ENCODE measurements at regions not wholly inside any gene's neighbourhood (a gene's known extent, or its start where the extent isn't known, plus 50 kb on each side); places are given as distances from the start of the nearest gene placed in this dataset.
"Not testable (repeated sequence)": the region's sequence is repeated elsewhere in the genome, so short reads cannot be mapped to it uniquely, and the experiment has no call there.

- Mint-ChIP-seq H3K9me3 (peaks cover 3% of the 10 kb centered on the region), H3K27me3 (peaks cover 15% of the 10 kb centered on the region), H3K27ac (no peak overlapping the region), H3K4me1 (no peaks in the 10 kb centered on the region), H3K36me3 (no peaks in the 10 kb centered on the region), H3K4me3 (no peak overlapping the region)
- DNase-seq (ENCODE audit: low spot score in 2 of 2) (no peak), ATAC-seq (ENCODE audit: low read depth) (no peak)
Measured at GRCh38 chr15:68495221-68495950, 63.4 kb upstream of the ITGA11 start.

GRCh38 chr15:68495981-68496705 lies 64.2 kb upstream of the ITGA11 start:
- DNase-seq (ENCODE audit: low spot score in 2 of 2): no peak
- H3K9me3 Mint-ChIP-seq: no peaks in the 10 kb centered on the region
- H3K27ac Mint-ChIP-seq: no peak overlapping the region
- H3K4me3 Mint-ChIP-seq: no peak overlapping the region
- no peaks in the 10 kb centered on the region for H3K36me3 Mint-ChIP-seq
- peaks cover 9% of the 10 kb centered on the region for H3K27me3 Mint-ChIP-seq
- no peaks in the 10 kb centered on the region for H3K4me1 Mint-ChIP-seq
- ATAC-seq (ENCODE audit: low read depth): no peak

GRCh38 chr15:68496751-68497150 lies 64.8 kb upstream of the ITGA11 start:
- not testable (repeated sequence) for H3K36me3 Mint-ChIP-seq; DNase-seq (ENCODE audit: low spot score in 2 of 2); ATAC-seq (ENCODE audit: low read depth); H3K4me3 Mint-ChIP-seq; H3K27ac Mint-ChIP-seq; H3K9me3 Mint-ChIP-seq; H3K4me1 Mint-ChIP-seq
- peaks cover 12% of the 10 kb centered on the region for H3K27me3 Mint-ChIP-seq

GRCh38 chr15:68497206-68497910 lies 65.4 kb upstream of the ITGA11 start:
- no peak overlapping the region for H3K4me3 Mint-ChIP-seq
- H3K9me3 Mint-ChIP-seq: no peaks in the 10 kb centered on the region
- no peaks in the 10 kb centered on the region for H3K4me1 Mint-ChIP-seq
- H3K27ac Mint-ChIP-seq: no peak overlapping the region
- peaks cover 13% of the 10 kb centered on the region for H3K27me3 Mint-ChIP-seq
- DNase-seq (ENCODE audit: low spot score in 2 of 2) (no peak), ATAC-seq (ENCODE audit: low read depth) (no peak)
- H3K36me3 Mint-ChIP-seq: no peaks in the 10 kb centered on the region

GRCh38 chr15:68498076-68498475 lies 66.1 kb upstream of the ITGA11 start:
- H3K36me3 Mint-ChIP-seq: no peaks in the 10 kb centered on the region
- H3K4me1 Mint-ChIP-seq: no peaks in the 10 kb centered on the region
- H3K9me3 Mint-ChIP-seq: no peaks in the 10 kb centered on the region
- DNase-seq (ENCODE audit: low spot score in 2 of 2): no peak
- H3K27me3 Mint-ChIP-seq: peaks cover 13% of the 10 kb centered on the region
- ATAC-seq (ENCODE audit: low read depth): no peak
- no peak overlapping the region for H3K27ac Mint-ChIP-seq
- no peak overlapping the region for H3K4me3 Mint-ChIP-seq

GRCh38 chr15:68499620-68500312 lies 67.8 kb upstream of the ITGA11 start:
- no peak overlapping the region for H3K27ac Mint-ChIP-seq
- no peaks in the 10 kb centered on the region for H3K9me3 Mint-ChIP-seq
- ATAC-seq (ENCODE audit: low read depth): no peak
- H3K27me3 Mint-ChIP-seq: peaks cover 11% of the 10 kb centered on the region
- no peak for DNase-seq (ENCODE audit: low spot score in 2 of 2)
- no peak overlapping the region for H3K4me3 Mint-ChIP-seq
- no peaks in the 10 kb centered on the region for H3K4me1 Mint-ChIP-seq
- H3K36me3 Mint-ChIP-seq: no peaks in the 10 kb centered on the region

- H3K9me3 Mint-ChIP-seq: no peaks in the 10 kb centered on the region
- no peak for ATAC-seq (ENCODE audit: low read depth)
- no peak for DNase-seq (ENCODE audit: low spot score in 2 of 2)
- peaks cover 15% of the 10 kb centered on the region for H3K27me3 Mint-ChIP-seq
- no peaks in the 10 kb centered on the region for H3K4me1 Mint-ChIP-seq
- H3K27ac Mint-ChIP-seq: no peak overlapping the region
- H3K4me3 Mint-ChIP-seq: no peak overlapping the region
- H3K36me3 Mint-ChIP-seq: no peaks in the 10 kb centered on the region
Measured at GRCh38 chr15:68500363-68501258, 68.6 kb upstream of the ITGA11 start.

GRCh38 chr15:68501259-68501591 lies 69.3 kb upstream of the ITGA11 start:
- DNase-seq (ENCODE audit: low spot score in 2 of 2) (no peak), ATAC-seq (ENCODE audit: low read depth) (no peak)
- Mint-ChIP-seq H3K4me1 (no peaks in the 10 kb centered on the region), H3K9me3 (no peaks in the 10 kb centered on the region), H3K36me3 (no peaks in the 10 kb centered on the region), H3K27ac (no peak overlapping the region), H3K27me3 (peaks cover 19% of the 10 kb centered on the region), H3K4me3 (no peak overlapping the region)

- DNase-seq (ENCODE audit: low spot score in 2 of 2) (no peak), ATAC-seq (ENCODE audit: low read depth) (no peak)
- Mint-ChIP-seq H3K27me3 (peaks cover 19% of the 10 kb centered on the region), H3K4me1 (no peaks in the 10 kb centered on the region), H3K4me3 (no peak overlapping the region), H3K36me3 (no peaks in the 10 kb centered on the region), H3K27ac (no peak overlapping the region), H3K9me3 (no peaks in the 10 kb centered on the region)
Measured at GRCh38 chr15:68501616-68502015, 69.7 kb upstream of the ITGA11 start.

GRCh38 chr15:68502398-68502901 lies 70.5 kb upstream of the ITGA11 start:
- Mint-ChIP-seq H3K4me3 (no peak overlapping the region), H3K9me3 (no peaks in the 10 kb centered on the region), H3K4me1 (no peaks in the 10 kb centered on the region), H3K36me3 (no peaks in the 10 kb centered on the region), H3K27me3 (peaks cover 26% of the 10 kb centered on the region), H3K27ac (no peak overlapping the region)
- DNase-seq (ENCODE audit: low spot score in 2 of 2) (no peak), ATAC-seq (ENCODE audit: low read depth) (no peak)

- ATAC-seq (ENCODE audit: low read depth) (no peak), DNase-seq (ENCODE audit: low spot score in 2 of 2) (no peak)
- Mint-ChIP-seq H3K36me3 (no peaks in the 10 kb centered on the region), H3K9me3 (no peaks in the 10 kb centered on the region), H3K4me3 (no peak overlapping the region), H3K4me1 (no peaks in the 10 kb centered on the region), H3K27ac (no peak overlapping the region), H3K27me3 (peaks cover 26% of the 10 kb centered on the region)
Measured at GRCh38 chr15:68503213-68503612, 71.2 kb upstream of the ITGA11 start.

GRCh38 chr15:68503791-68504680 lies 72.1 kb upstream of the ITGA11 start:
- Mint-ChIP-seq H3K4me3 (no peak overlapping the region), H3K9me3 (no peaks in the 10 kb centered on the region), H3K27me3 (peaks cover 26% of the 10 kb centered on the region), H3K27ac (no peak overlapping the region), H3K4me1 (no peaks in the 10 kb centered on the region), H3K36me3 (no peaks in the 10 kb centered on the region)
- DNase-seq (ENCODE audit: low spot score in 2 of 2): no peak
- no peak for ATAC-seq (ENCODE audit: low read depth)

Measured in memory B cell (primary cell).